NOMO-1 (cell line): ENCODE measurements at regions not wholly inside any gene's neighbourhood (a gene's known extent, or its start where the extent isn't known, plus 50 kb on each side); places are given as distances from the start of the nearest gene placed in this dataset.

ENCODE experiments used
- DNase-seq, 2 experiments: peaks; one replicate each; lab custom pipeline; 2025; ENCODE audit not compliant: unreplicated experiment in 2 of 2; lab: John Stamatoyannopoulos, UW

- no peak for DNase-seq
These were observed 266.3 kb downstream of the TPBG start for GRCh38 chr6:82629921-82630320.

GRCh38 chr6:82641677-82642076 lies 278.1 kb downstream of the TPBG start:
- DNase-seq = no peak

GRCh38 chr6:82645536-82646230 lies 282.1 kb downstream of the TPBG start:
- no peak for DNase-seq

GRCh38 chr6:82646231-82646615 lies 282.6 kb downstream of the TPBG start:
- no peak for DNase-seq

GRCh38 chr6:82651845-82652335 lies 288.3 kb downstream of the TPBG start:
- DNase-seq = no peak

GRCh38 chr6:82679232-82679631 lies 315.6 kb downstream of the TPBG start:
- no peak for DNase-seq

GRCh38 chr6:82680192-82680591 lies 316.6 kb downstream of the TPBG start:
- no peak for DNase-seq

- DNase-seq = no peak
These were observed 317.6 kb downstream of the TPBG start for GRCh38 chr6:82681119-82681714.

- DNase-seq = no peak
These were observed 323.1 kb downstream of the TPBG start for GRCh38 chr6:82686719-82687118.

- DNase-seq = no peak
These were observed 324.2 kb downstream of the TPBG start for GRCh38 chr6:82687855-82688254.

GRCh38 chr6:82690283-82690682 lies 326.7 kb downstream of the TPBG start:
- no peak for DNase-seq

- no peak for DNase-seq
These were observed 328.4 kb downstream of the TPBG start for GRCh38 chr6:82691997-82692396.

GRCh38 chr6:82693094-82693493 lies 329.5 kb downstream of the TPBG start:
- DNase-seq = no peak

- DNase-seq = no peak
These were observed 337.7 kb downstream of the TPBG start for GRCh38 chr6:82701341-82701740.

GRCh38 chr6:82702574-82702973 lies 339.0 kb downstream of the TPBG start:
- no peak for DNase-seq

GRCh38 chr6:82703230-82703629 lies 339.6 kb downstream of the TPBG start:
- DNase-seq = no peak

- DNase-seq = no peak
These were observed 340.4 kb downstream of the TPBG start for GRCh38 chr6:82704045-82704444.

GRCh38 chr6:82705579-82705978 lies 342.0 kb downstream of the TPBG start:
- no peak for DNase-seq

- no peak for DNase-seq
These were observed 347.6 kb downstream of the TPBG start for GRCh38 chr6:82711105-82711827.

- DNase-seq = no peak
These were observed 348.4 kb downstream of the TPBG start for GRCh38 chr6:82711971-82712370.

- no peak for DNase-seq
These were observed 348.8 kb downstream of the TPBG start for GRCh38 chr6:82712389-82712788.

- DNase-seq = peak; percentile 1 to 30
These were observed 349.2 kb downstream of the TPBG start for GRCh38 chr6:82712826-82713225.
